ENCODE measurements at regions not wholly inside any gene's neighbourhood (a gene's known extent, or its start where the extent isn't known, plus 50 kb on each side); places are given as distances from the start of the nearest gene placed in this dataset.
A peak's percentile ranks its signal among the peaks of the same experiment; 100 is the strongest.

GRCh38 chr13:72229067-72229466, 362.1 kb upstream of the DACH1 start:
- no peak for DNase-seq (ENCODE audit: low spot score)

DNA sequence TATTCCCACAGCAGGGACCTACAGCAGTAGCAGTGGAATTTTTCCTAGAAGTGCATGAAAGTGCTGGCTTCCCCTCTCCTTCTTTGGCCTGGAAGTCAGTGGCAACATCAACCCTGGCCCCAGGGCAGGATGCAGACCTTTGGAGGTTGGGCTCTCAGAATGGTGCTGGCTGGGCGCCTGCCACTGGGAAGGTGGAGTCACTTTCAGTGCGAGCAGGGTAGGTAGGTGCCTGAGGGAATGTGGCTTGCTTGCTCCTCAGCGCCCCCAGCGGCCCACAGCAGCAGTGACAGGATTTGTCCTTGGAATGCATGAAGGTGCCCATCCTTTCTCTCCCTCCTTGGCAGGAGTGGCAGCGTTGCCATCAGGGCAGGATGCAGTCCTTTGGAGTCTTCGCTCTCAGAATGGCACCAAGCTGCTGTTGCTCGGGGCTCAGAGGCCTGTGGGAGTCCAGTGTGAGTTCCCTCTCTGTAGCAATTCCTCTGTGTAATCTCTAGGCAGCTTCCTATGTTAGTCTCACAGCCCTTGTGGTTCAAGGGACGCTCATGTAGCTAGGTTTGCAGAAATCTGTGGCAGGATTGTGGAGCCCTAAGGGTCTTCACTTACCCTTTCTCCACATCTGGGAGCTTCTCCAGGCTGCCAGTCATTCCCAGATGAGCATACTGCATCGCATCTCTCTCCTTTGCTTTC, 354.4 kb upstream of the DACH1 start:
- no peak for DNase-seq (ENCODE audit: low spot score)

- no peak for DNase-seq (ENCODE audit: low spot score)
These were observed 352.0 kb upstream of the DACH1 start for GRCh38 chr13:72218966-72219365.

GRCh38 chr13:72217142-72217541, 350.1 kb upstream of the DACH1 start:
- no peak for DNase-seq (ENCODE audit: low spot score)

DNA sequence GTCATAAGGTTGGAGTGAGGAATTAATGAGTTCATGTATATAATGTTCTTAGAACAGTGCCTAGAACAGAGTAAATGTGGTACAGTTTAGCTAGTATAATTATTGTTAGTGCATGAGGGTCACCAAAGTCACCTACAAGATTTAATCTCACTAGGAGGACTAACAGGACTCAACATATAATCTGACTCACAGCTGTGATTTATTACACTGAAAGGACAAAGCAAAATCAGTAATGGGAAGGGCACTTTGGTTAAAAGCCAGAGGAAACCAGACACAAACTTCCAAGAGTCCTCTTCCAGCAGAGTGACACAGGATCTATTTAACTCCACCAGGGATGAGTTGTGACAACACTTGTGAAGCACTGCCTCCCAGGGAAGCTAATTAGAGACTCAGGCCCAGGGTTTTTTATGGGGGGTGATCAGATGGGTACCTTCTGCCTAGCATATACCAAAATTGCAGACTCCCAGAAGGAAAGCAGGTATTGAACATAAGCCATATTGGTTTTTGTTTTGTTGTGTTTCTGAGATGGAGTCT, 341.2 kb upstream of the DACH1 start:
- DNase-seq (ENCODE audit: low spot score) = no peak

DNA sequence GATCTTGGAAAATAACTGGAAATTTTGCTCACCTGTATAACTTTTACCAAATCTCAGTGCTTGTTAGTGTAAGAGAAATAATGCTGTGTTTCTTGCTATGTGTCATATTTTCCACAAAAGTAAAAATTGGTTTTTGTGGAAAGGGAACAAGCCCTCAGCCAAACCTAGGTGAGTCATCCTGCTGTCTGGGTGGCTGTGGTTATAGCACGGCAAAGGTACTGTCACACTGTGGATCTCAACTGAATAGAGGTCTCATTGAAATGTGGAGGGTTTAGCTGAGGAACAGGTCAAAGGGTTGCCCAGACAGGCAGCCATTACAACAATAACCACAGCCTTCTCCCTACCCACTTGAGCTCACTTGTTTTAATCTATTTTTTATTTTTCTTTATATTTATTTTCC, 338.8 kb upstream of the DACH1 start:
- DNase-seq (ENCODE audit: low spot score) = no peak

- DNase-seq (ENCODE audit: low spot score) = no peak
These were observed 337.3 kb upstream of the DACH1 start for GRCh38 chr13:72204291-72204690.

- DNase-seq (ENCODE audit: low spot score) = no peak
These were observed 334.7 kb upstream of the DACH1 start for GRCh38 chr13:72201726-72202125.

DNA sequence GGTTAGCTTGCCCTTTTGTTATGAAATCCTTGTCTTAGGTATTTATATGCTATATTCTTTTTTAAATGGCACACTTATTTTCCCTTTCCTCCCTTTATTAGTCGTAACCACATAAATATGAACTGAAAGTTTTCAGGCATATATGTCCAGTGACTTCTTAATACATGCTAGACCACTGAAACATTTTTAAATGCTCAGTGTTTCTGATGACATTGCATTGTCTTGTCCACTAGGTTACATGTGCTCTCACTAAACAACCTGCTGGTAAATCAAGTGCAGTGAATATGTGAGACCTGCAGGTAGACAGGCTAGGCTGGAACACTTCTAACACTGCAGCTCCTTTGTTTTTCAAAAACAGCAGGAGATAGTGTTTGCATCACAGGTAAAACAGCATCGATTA, 332.6 kb upstream of the DACH1 start:
- DNase-seq (ENCODE audit: low spot score) = no peak

DNA sequence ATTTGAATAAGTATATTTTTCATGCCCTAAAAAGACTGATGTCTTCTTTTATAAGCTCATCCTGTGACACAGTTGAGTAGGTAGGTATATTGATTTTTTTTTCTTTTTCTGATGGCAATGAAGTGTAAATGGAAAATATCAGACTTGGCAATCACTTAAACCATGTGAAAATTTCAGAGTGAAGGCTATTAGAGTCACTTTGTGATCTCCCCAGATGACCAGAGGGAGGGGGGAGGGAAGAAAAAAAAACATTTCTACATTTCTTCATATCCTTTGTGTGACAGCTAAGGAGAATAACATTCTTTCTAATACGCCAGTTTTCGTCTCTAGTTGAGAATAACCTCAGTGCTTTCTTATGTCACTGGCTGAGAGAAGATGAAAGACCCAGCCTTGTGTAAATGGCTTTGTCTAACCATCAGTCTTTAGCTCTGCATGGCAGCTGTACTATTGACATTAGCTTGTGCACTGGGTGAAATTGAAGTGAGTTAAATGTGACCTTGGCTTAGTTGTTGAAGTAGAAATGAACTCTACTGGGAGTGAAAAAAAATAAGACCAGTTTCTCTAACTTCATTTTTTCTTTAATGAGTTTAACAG, 332.1 kb upstream of the DACH1 start:
- DNase-seq (ENCODE audit: low spot score) = no peak

DNA sequence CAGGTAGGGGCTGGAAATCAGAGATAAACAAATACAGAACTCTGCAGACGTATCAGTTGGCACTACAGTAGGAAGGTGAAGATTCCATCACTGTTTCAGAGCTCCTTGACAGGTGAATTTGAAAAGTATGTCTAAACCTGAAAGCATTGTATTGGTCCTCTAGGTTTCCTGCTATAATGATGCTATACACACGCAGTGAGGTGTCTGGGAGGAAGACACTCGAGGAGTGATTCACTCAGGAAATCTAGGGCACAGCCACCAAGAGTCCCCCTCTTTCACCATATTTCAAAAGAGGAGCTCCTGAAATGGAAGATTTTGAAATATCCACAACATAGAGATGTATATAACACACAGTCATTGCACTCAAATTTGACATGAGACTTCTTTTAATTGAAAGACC, 331.0 kb upstream of the DACH1 start:
- peak; percentile 41 for DNase-seq (ENCODE audit: low spot score)

DNA sequence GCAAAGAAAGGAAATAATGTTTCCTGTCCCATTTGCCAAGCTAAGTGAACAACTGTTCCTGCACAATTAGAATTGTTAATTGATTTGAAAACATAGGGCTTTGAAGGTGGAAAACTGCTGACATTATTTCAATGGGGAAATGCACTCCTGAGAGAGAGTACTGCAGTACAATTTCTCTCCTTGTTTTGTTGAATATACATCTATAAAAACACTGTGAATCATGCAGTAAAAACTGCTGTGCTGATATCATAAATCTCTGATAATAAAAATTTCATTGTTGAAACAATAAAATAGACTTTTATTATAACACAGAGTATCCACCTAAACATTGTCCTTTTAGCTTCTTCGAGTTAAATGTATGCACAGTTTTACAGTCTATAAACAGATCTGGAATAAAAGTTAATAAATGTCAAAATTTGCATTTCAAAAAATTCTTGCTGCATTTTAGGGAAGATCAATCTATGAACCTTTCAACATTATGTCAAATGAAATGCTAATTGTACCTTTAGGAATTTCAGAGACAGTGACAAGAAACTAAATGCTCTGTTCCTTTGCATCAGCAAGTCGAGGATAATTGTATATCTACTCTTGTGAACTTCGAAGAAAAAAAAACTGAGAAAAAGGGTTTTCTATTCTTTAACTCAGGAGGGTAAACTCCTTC, 328.2 kb upstream of the DACH1 start:
- DNase-seq (ENCODE audit: low spot score) = peak; percentile 45

DNA sequence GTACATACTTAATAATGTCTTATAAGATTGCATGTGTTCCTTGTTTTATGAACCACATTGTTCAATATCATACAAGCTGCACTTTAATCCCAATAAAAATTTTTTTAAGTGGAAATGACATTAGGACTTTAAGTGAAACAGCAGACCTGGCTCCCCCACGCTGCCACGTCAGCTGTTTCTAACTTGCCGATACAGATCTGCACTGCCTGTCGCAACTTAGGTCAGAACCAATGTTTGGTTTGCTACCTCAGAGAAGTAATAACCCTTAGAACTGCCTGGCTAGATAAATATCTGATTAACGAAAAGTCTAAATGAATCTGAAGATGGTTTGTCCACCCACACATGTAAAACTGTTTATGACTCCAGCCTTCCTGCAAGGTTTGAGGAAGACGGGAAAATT, 327.5 kb upstream of the DACH1 start:
- DNase-seq (ENCODE audit: low spot score) = no peak

DNA sequence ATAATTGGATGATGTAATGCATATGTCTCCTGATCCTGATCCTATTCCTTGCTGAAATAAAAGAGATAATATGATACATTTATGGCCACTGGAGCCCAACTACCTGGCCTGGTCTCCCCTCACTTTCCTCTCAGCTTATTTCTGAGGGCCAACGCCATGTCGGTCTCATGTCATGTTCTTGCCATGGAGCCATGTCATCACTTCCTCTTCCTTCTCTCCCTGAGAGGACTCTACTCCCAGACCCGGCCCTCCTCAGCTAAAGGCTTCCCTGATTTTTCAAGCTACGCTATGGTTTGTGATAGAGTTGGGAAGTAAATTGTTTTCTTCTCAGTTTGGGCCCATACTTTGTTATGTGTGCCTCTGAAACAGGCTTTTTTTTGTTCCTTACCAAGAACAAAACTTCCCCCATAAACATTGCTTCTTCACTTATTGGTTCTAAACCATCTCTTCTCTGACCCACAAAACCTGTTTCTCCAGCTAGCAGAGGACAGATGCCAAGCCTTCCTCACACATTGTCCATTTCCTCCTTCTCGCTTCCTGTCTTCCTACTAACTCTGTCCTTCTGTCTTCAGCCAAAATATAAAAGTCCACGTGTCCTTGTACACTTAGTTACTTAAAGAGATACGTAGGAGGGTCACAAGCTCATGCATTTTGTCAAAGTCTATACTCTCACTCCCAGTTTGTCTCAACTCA, 319.9 kb upstream of the DACH1 start:
- no peak for DNase-seq (ENCODE audit: low spot score)

DNA sequence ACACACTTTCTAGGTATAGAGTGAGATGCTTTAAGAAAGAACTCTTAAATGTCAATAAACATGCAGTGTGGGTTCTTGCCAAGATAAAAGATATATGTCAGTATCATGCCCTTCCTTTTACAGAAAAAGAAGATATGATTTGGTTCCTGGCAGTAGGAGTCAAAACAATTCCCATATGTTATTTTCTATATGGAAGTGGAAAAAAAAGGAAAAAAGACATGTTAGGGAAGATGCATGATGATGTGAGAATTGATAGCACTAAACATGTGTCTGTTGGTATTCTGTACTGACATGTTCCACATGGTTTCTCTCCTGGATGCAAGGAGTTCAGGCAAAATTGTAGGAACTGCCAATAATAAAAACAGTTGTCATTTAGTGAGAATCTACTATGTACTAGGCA, 318.8 kb upstream of the DACH1 start:
- DNase-seq (ENCODE audit: low spot score) = no peak

- no peak for DNase-seq (ENCODE audit: low spot score)
These were observed 314.7 kb upstream of the DACH1 start for GRCh38 chr13:72181661-72182060.

GRCh38 chr13:72180253-72180952, 313.4 kb upstream of the DACH1 start:
- DNase-seq (ENCODE audit: low spot score) = no peak

GRCh38 chr13:72174549-72174948, 307.5 kb upstream of the DACH1 start:
- no peak for DNase-seq (ENCODE audit: low spot score)

DNA sequence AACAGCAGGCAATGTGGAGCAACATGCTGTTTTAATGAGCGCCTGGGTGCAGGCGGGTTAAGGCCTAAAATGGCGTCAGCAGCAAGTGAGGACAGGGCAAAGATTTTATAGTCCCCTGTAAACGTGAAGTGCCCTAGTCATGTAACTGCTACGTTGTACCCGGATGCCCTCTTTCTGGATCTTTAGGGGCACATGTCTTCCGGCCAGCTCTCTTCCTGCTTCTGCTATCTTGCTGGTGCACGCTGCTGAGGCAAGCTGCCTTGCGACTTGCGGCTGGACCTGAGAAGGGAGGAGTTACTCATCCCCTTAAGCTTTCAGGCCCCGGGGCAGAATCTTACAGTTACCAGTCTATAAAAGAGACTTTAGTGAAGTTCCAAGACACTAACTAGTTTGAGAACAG, 303.6 kb upstream of the DACH1 start:
- no peak for DNase-seq (ENCODE audit: low spot score)

DNA sequence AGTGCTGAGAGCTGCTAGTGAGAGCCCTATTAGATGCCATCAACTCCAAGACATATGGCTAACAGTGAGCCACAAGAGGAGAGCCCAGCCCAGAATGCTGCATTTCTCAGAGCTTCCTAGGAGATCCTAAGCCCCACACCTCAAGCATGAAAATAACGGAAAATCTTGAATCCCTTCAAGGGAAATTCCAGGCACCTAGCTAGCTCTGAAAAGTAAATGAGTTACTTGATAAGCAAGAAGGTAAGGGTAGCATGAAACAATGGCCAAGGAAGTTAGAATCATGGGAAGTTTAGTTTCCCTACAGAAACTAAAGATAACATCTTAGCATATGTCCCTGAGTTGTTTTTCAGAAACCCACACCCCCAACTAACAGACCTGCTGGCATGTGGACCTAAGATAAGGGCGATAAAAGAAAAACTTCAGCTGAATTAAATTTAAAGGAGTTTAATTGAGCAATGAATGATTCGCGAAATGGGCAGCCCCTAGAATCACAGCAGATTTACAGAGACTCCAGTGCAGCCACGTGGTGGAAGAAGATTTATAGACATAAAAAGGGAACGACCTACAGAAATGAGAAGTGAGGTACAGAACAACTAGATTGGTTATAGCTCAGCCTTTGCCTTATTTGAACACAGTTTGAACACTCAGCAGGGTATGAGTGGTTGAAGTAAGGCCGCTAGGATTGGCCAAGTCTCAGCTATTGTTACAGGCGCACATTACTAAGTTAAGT, 301.3 kb upstream of the DACH1 start:
- DNase-seq (ENCODE audit: low spot score) = no peak

- no peak for DNase-seq (ENCODE audit: low spot score)
These were observed 299.2 kb upstream of the DACH1 start for GRCh38 chr13:72166102-72166650.
